IMR-90 (cell line): ENCODE measurements at regions not wholly inside any gene's neighbourhood (a gene's known extent, or its start where the extent isn't known, plus 50 kb on each side); places are given as distances from the start of the nearest gene placed in this dataset.

ENCODE experiments used
- ATAC-seq: fragments of 200-7000 bp; cut with Tn5 transposase; 2 replicates; pipeline ENCODE4 v1.9.1; 2020; ENCODE audit warnings: low read depth, mild to moderate bottlenecking, moderate library complexity
- BruUV-seq: library from RNA; stranded (reverse); fragments of 400-500 nt; replicated peaks from 2 replicates; lab custom pipeline; 2021; lab: Mats Ljungman, UMichigan
- CTCF ChIA-PET: fragments of 300-600 bp; formaldehyde crosslinking; extraction: SDS; loops from one replicate; lab custom pipeline; 2021; ENCODE audit warnings: antibody characterized with exemption; lab: Yijun Ruan, JAX
- POLR2A ChIA-PET: fragments of 300-600 bp; sonication (Branson Sonifier 250); formaldehyde crosslinking; loops from one replicate; lab custom pipeline; 2022; ENCODE audit warnings: antibody characterized with exemption; ENCODE audit not compliant: unreplicated experiment; lab: Charles Lee
- DNase-seq: peaks from one replicate; pipeline ENCODE4 v3.0.0; 2013
- H2AFZ ChIP-seq: replicated peaks from 2 replicates; pipeline ENCODE3; 2013; ENCODE audit warnings: low read length, mild to moderate bottlenecking; ENCODE audit not compliant: poor library complexity
- H2AK5ac ChIP-seq: 2 replicates; pipeline ENCODE4 v1.6.1; 2013; ENCODE audit warnings: low read depth, low read length, inconsistent platforms
- H2AK9ac ChIP-seq: replicated peaks from 2 replicates; pipeline ENCODE3; 2013; ENCODE audit warnings: mild to moderate bottlenecking, low read depth, low read length, moderate library complexity; ENCODE audit not compliant: poor library complexity
- H2BK120ac ChIP-seq: 2 replicates; pipeline ENCODE4 v1.6.1; 2013; ENCODE audit warnings: low read depth, low read length, inconsistent platforms
- H2BK15ac ChIP-seq: 3 replicates; pipeline ENCODE4 v1.6.1; 2013; ENCODE audit warnings: low read depth, low read length, inconsistent platforms
- H2BK20ac ChIP-seq: 2 replicates; pipeline ENCODE4 v1.6.1; 2013; ENCODE audit warnings: low read depth, mild to moderate bottlenecking, inconsistent platforms, low read length, moderate library complexity
- H2BK5ac ChIP-seq: 2 replicates; pipeline ENCODE4 v1.6.1; 2013; ENCODE audit warnings: mild to moderate bottlenecking, low read depth, low read length, inconsistent platforms; ENCODE audit not compliant: poor library complexity, severe bottlenecking
- H3K14ac ChIP-seq: replicated peaks from 2 replicates; pipeline ENCODE4 v1.6.1; 2013; ENCODE audit warnings: low read depth, low read length, inconsistent platforms
- H3K18ac ChIP-seq: 2 replicates; pipeline ENCODE4 v1.6.1; 2013; ENCODE audit warnings: low read depth, low read length, control low read depth
- H3K23ac ChIP-seq: 2 replicates; pipeline ENCODE4 v1.6.1; 2013; ENCODE audit warnings: low read depth, low read length, inconsistent platforms
- H3K27ac ChIP-seq: 2 replicates; pipeline ENCODE4 v1.5.1; 2013; ENCODE audit warnings: mild to moderate bottlenecking, control low read depth, low read length; ENCODE audit not compliant: insufficient read depth
- H3K27me3 ChIP-seq: 2 replicates; pipeline ENCODE4 v1.6.1; 2013; ENCODE audit warnings: low read length; ENCODE audit not compliant: control insufficient read depth, insufficient read depth
- H3K36me3 ChIP-seq: 2 replicates; pipeline ENCODE4 v1.6.1; 2013; ENCODE audit warnings: low read length, mixed read lengths; ENCODE audit not compliant: control insufficient read depth, insufficient read depth
- H3K4ac ChIP-seq: 2 replicates; pipeline ENCODE4 v1.6.1; 2013; ENCODE audit warnings: low read depth, low read length, inconsistent platforms
- H3K4me1 ChIP-seq: 2 replicates; pipeline ENCODE4 v1.6.1; 2013; ENCODE audit warnings: low read length, mixed read lengths; ENCODE audit not compliant: control insufficient read depth, insufficient read depth
- H3K4me2 ChIP-seq: 2 replicates; pipeline ENCODE4 v1.6.1; 2013; ENCODE audit warnings: low read depth, mild to moderate bottlenecking, control low read depth, low read length, moderate library complexity
- H3K4me3 ChIP-seq: 2 replicates; pipeline ENCODE4 v1.5.1; 2013; ENCODE audit warnings: low read depth, mild to moderate bottlenecking, control low read depth, low read length, moderate library complexity; ENCODE audit not compliant: insufficient read depth
- H3K56ac ChIP-seq: 2 replicates; pipeline ENCODE4 v1.6.1; 2013; ENCODE audit warnings: low read length, inconsistent platforms; ENCODE audit not compliant: insufficient read depth; ENCODE audit errors: extremely low read depth
- H3K79me1 ChIP-seq, 2 experiments: 2 replicates each; pipeline ENCODE4 v1.6.1; 2013; ENCODE audit warnings: low read length in 2 of 2, inconsistent platforms in 1 of 2, low read depth in 1 of 2
- H3K9ac ChIP-seq: 2 replicates; pipeline ENCODE4 v1.6.1; 2013; ENCODE audit warnings: low read depth, low read length, control low read depth
- H3K9me1 ChIP-seq: 2 replicates; pipeline ENCODE4 v1.6.1; 2013; ENCODE audit warnings: low read length, inconsistent platforms; ENCODE audit not compliant: insufficient read depth
- H3K9me3 ChIP-seq: 2 replicates; pipeline ENCODE4 v1.6.1; 2013; ENCODE audit warnings: low read length; ENCODE audit not compliant: control insufficient read depth, insufficient read depth
- H4K20me1 ChIP-seq: 2 replicates; pipeline ENCODE4 v1.6.1; 2013; ENCODE audit warnings: low read length, inconsistent platforms; ENCODE audit not compliant: insufficient read depth
- H4K5ac ChIP-seq: 2 replicates; pipeline ENCODE4 v1.6.1; 2013; ENCODE audit warnings: mild to moderate bottlenecking, low read depth, low read length, control low read depth
- H4K8ac ChIP-seq, 2 experiments: 2 replicates each; pipeline ENCODE4 v1.6.1; 2013; ENCODE audit warnings: low read depth in 2 of 2, low read length in 2 of 2, control low read depth in 1 of 2, inconsistent platforms in 1 of 2
- H4K91ac ChIP-seq: 2 replicates; pipeline ENCODE4 v1.6.1; 2013; ENCODE audit warnings: low read depth, low read length, inconsistent platforms; ENCODE audit not compliant: insufficient read depth
- BHLHE40 ChIP-seq: fragments of 150-350 bp; IDR thresholded peaks from 2 replicates; pipeline ENCODE4 v1.6.1; 2016; ENCODE audit warnings: mild to moderate bottlenecking, low read depth, low read length
- CEBPB ChIP-seq: IDR thresholded peaks from 2 replicates; pipeline ENCODE4 v1.6.1; 2012; ENCODE audit warnings: low read depth, low read length, improper control_type of control experiment
- CTCF ChIP-seq: conservative IDR thresholded peaks from 2 replicates; pipeline ENCODE4 v1.5.1; 2012; ENCODE audit warnings: mild to moderate bottlenecking, low read depth, low read length, improper control_type of control experiment
- ELK1 ChIP-seq: fragments of 150-350 bp; IDR thresholded peaks from 2 replicates; pipeline ENCODE4 v1.6.1; 2016; ENCODE audit warnings: low read depth, mild to moderate bottlenecking, low read length, moderate library complexity, borderline replicate concordance
- FOS ChIP-seq: fragments of 150-350 bp; IDR thresholded peaks from 2 replicates; pipeline ENCODE4 v1.6.1; 2016; ENCODE audit warnings: low read depth, low read length
- MAFK ChIP-seq: IDR thresholded peaks from 2 replicates; pipeline ENCODE4 v1.6.1; 2012; ENCODE audit warnings: low read depth, low read length, improper control_type of control experiment
- NFE2L2 ChIP-seq: fragments of 150-350 bp; IDR thresholded peaks from 2 replicates; pipeline ENCODE4 v1.6.1; 2016; ENCODE audit warnings: low read depth, mild to moderate bottlenecking, low read length
- RAD21 ChIP-seq: IDR thresholded peaks from 2 replicates; pipeline ENCODE4 v1.6.1; 2012; ENCODE audit warnings: low read length, improper control_type of control experiment
- RCOR1 ChIP-seq: IDR thresholded peaks from 2 replicates; pipeline ENCODE4 v1.6.1; 2012; ENCODE audit warnings: mild to moderate bottlenecking, low read length, improper control_type of control experiment; ENCODE audit not compliant: insufficient replicate concordance
- RFX5 ChIP-seq: IDR thresholded peaks from 2 replicates; pipeline ENCODE4 v1.8.0; 2012; ENCODE audit warnings: low read depth, mild to moderate bottlenecking, low read length, moderate library complexity
- SMC3 ChIP-seq: fragments of 150-350 bp; IDR thresholded peaks from 2 replicates; pipeline ENCODE4 v1.6.1; 2016; ENCODE audit warnings: low read depth, mild to moderate bottlenecking, antibody characterized with exemption, low read length, moderate library complexity
- USF2 ChIP-seq: fragments of 150-350 bp; IDR thresholded peaks from 2 replicates; pipeline ENCODE4 v1.6.1; 2017; ENCODE audit warnings: mild to moderate bottlenecking, antibody characterized with exemption, low read length, low read depth
- WGBS, 2 experiments: methylation state at CpG; one replicate each; pipeline versions ENCODE4 v1.1.5 to v1.1.7; 2013; ENCODE audit warnings: missing lambda C conversion rate in 2 of 2; ENCODE audit not compliant: insufficient read length in 1 of 2; ENCODE audit errors: extremely low coverage in 2 of 2; 5-methylcytosine and 5-hydroxymethylcytosine counted together
- dilution Hi-C: fragments of 300-500 bp; cut with HindIII; formaldehyde crosslinking; loops from one replicate; pipeline ENCODE4 v1.14.3; 2018; ENCODE audit warnings: low sequenced_read_pairs; ENCODE audit not compliant: unreplicated experiment
- in situ Hi-C: fragments of 300-500 bp; cut with MboI; formaldehyde crosslinking; loops from 3 replicates; pipeline ENCODE4 v1.14.3; 2019; ENCODE audit warnings: low sequenced_read_pairs, inconsistent platforms, mixed read lengths
- intact Hi-C: fragments of 100-400 bp; cut with micrococcal nuclease; formaldehyde crosslinking; loops from 2 replicates; pipeline ENCODE4 v1.10.0; 2022

GRCh38 chr6:93574299-93574698, 154.9 kb upstream of the EPHA7 start:
- Histone ChIP-seq H3K36me3 (no peaks in the 10 kb centered on the region), H2AFZ (no peak overlapping the region), H2BK120ac (no peak overlapping the region), H3K9me1 (no peaks in the 10 kb centered on the region), H4K8ac (no peak overlapping the region), H4K91ac (no peak overlapping the region), H2BK5ac (no peak overlapping the region), H3K4ac (no peak overlapping the region), H3K23ac (no peak overlapping the region), H2AK9ac (no peak overlapping the region), H4K20me1 (no peaks in the 10 kb centered on the region), H3K9me3 (no peaks in the 10 kb centered on the region), H3K27me3 (no peaks in the 10 kb centered on the region), H3K9ac (no peak overlapping the region), H3K4me2 (no peak overlapping the region), H2BK15ac (no peak overlapping the region), H3K18ac (no peak overlapping the region), H3K4me1 (no peaks in the 10 kb centered on the region), H3K27ac (no peak overlapping the region), H2BK20ac (no peak overlapping the region), H3K79me1 (no peaks in the 10 kb centered on the region), H3K56ac (no peak overlapping the region), H2AK5ac (no peak overlapping the region), H3K4me3 (no peak overlapping the region), H3K14ac (no peak overlapping the region), H4K5ac (no peak overlapping the region)
- no TSS peak for BruUV-seq
- dilution Hi-C loops, result no loop called here
- in situ Hi-C loops, result no loop called here
- DNase-seq, result no peak
- ChIA-PET CTCF (no interaction called here), POLR2A (no interaction called here)
- WGBS, 2 experiments, result no CpG with 5 or more reads among the region's 2 CpGs
- no peak for TF ChIP-seq BHLHE40
- no peak for TF ChIP-seq FOS
- no peak for TF ChIP-seq RAD21
- no peak for TF ChIP-seq RCOR1
- no peak for TF ChIP-seq CEBPB
- no peak for TF ChIP-seq ELK1
- TF ChIP-seq NFE2L2, result no peak
- no peak for TF ChIP-seq RFX5
- TF ChIP-seq MAFK, result no peak
- TF ChIP-seq SMC3, result no peak
- TF ChIP-seq USF2, result no peak
- TF ChIP-seq CTCF, result no peak
- intact Hi-C loops, result no loop called here
- no peak for ATAC-seq
